ENCODE measurements at regions not wholly inside any gene's neighbourhood (a gene's known extent, or its start where the extent isn't known, plus 50 kb on each side); places are given as distances from the start of the nearest gene placed in this dataset.

- BruUV-seq (replicated peaks) = no TSS peak
- H3K4me1 ChIP-seq (ENCODE audit: control insufficient read depth in 1 of 2, insufficient read depth in 2 of 2, low read length in 2 of 2) = no peaks in the 10 kb centered on the region
- H4K20me1 ChIP-seq (ENCODE audit: insufficient read depth) = no peaks in the 10 kb centered on the region
- no peaks in the 10 kb centered on the region for H3K9me2 ChIP-seq (ENCODE audit: insufficient read depth)
- H3K27ac ChIP-seq (ENCODE audit: low read depth, low read length) = no peak overlapping the region
- H3K36me3 ChIP-seq (ENCODE audit: control insufficient read depth in 1 of 2, insufficient read depth in 2 of 2, low read length in 2 of 2) = no peaks in the 10 kb centered on the region
- no peak overlapping the region for H3K9ac ChIP-seq (ENCODE audit: low read length)
- H3K27me3 ChIP-seq (ENCODE audit: insufficient read depth, low read length) = no peaks in the 10 kb centered on the region
- RAD21 ChIA-PET (ENCODE audit: low non-redundant PET in 1 of 2, low total read pairs in 2 of 2, uncharacterized antibody in 2 of 2, unreplicated experiment in 2 of 2) = no interaction called here
- no peak for ATAC-seq
- H3K9me3 ChIP-seq (ENCODE audit: control insufficient read depth in 1 of 2, insufficient read depth in 1 of 2, low read depth in 1 of 2, low read length in 2 of 2) = peaks cover 11 to 30% of the 10 kb centered on the region in 2 experiments; a peak in 3 of 4 replicates
- CTCF ChIA-PET = no interaction called here
- H3K4me2 ChIP-seq (ENCODE audit: low read length) = no peak overlapping the region
- no peak for TF ChIP-seq EZH2 (IDR thresholded peaks at IDR 0.05)
- no peak for TF ChIP-seq SIN3A (IDR thresholded peaks at IDR 0.05; ENCODE audit: low read depth)
- TF ChIP-seq, protein P1, sequence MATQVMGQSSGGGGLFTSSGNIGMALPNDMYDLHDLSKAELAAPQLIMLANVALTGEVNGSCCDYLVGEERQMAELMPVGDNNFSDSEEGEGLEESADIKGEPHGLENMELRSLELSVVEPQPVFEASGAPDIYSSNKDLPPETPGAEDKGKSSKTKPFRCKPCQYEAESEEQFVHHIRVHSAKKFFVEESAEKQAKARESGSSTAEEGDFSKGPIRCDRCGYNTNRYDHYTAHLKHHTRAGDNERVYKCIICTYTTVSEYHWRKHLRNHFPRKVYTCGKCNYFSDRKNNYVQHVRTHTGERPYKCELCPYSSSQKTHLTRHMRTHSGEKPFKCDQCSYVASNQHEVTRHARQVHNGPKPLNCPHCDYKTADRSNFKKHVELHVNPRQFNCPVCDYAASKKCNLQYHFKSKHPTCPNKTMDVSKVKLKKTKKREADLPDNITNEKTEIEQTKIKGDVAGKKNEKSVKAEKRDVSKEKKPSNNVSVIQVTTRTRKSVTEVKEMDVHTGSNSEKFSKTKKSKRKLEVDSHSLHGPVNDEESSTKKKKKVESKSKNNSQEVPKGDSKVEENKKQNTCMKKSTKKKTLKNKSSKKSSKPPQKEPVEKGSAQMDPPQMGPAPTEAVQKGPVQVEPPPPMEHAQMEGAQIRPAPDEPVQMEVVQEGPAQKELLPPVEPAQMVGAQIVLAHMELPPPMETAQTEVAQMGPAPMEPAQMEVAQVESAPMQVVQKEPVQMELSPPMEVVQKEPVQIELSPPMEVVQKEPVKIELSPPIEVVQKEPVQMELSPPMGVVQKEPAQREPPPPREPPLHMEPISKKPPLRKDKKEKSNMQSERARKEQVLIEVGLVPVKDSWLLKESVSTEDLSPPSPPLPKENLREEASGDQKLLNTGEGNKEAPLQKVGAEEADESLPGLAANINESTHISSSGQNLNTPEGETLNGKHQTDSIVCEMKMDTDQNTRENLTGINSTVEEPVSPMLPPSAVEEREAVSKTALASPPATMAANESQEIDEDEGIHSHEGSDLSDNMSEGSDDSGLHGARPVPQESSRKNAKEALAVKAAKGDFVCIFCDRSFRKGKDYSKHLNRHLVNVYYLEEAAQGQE (IDR thresholded peaks at IDR 0.05; ENCODE audit: low read depth) = no peak
- TF ChIP-seq JUND (IDR thresholded peaks at IDR 0.05) = no peak
- TF ChIP-seq, protein P2, sequence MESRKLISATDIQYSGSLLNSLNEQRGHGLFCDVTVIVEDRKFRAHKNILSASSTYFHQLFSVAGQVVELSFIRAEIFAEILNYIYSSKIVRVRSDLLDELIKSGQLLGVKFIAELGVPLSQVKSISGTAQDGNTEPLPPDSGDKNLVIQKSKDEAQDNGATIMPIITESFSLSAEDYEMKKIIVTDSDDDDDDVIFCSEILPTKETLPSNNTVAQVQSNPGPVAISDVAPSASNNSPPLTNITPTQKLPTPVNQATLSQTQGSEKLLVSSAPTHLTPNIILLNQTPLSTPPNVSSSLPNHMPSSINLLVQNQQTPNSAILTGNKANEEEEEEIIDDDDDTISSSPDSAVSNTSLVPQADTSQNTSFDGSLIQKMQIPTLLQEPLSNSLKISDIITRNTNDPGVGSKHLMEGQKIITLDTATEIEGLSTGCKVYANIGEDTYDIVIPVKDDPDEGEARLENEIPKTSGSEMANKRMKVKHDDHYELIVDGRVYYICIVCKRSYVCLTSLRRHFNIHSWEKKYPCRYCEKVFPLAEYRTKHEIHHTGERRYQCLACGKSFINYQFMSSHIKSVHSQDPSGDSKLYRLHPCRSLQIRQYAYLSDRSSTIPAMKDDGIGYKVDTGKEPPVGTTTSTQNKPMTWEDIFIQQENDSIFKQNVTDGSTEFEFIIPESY (IDR thresholded peaks at IDR 0.05; ENCODE audit: extremely low read depth, insufficient replicate concordance, low read length) = no peak
- no peak for TF ChIP-seq POLR2A (IDR thresholded peaks at IDR 0.05; ENCODE audit: borderline replicate concordance, extremely low read depth, insufficient read depth, insufficient read length)
- TF ChIP-seq FOSL1 (IDR thresholded peaks at IDR 0.05; ENCODE audit: low read depth) = no peak
- TF ChIP-seq SRF (IDR thresholded peaks at IDR 0.05; ENCODE audit: low read depth) = no peak
- no peak for TF ChIP-seq POLR2AphosphoS5 (IDR thresholded peaks at IDR 0.05; ENCODE audit: low read depth, low read length)
- no peak for TF ChIP-seq ZFX (IDR thresholded peaks at IDR 0.05)
- TF ChIP-seq, protein P3, sequence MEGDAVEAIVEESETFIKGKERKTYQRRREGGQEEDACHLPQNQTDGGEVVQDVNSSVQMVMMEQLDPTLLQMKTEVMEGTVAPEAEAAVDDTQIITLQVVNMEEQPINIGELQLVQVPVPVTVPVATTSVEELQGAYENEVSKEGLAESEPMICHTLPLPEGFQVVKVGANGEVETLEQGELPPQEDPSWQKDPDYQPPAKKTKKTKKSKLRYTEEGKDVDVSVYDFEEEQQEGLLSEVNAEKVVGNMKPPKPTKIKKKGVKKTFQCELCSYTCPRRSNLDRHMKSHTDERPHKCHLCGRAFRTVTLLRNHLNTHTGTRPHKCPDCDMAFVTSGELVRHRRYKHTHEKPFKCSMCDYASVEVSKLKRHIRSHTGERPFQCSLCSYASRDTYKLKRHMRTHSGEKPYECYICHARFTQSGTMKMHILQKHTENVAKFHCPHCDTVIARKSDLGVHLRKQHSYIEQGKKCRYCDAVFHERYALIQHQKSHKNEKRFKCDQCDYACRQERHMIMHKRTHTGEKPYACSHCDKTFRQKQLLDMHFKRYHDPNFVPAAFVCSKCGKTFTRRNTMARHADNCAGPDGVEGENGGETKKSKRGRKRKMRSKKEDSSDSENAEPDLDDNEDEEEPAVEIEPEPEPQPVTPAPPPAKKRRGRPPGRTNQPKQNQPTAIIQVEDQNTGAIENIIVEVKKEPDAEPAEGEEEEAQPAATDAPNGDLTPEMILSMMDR (IDR thresholded peaks at IDR 0.05 in 2 of 3, conservative IDR thresholded peaks at IDR 0.05 in 1 of 3; ENCODE audit: borderline replicate concordance in 1 of 3, insufficient read depth in 1 of 3, low read depth in 2 of 3, low read length in 2 of 3) = no peak
- TF ChIP-seq SP1 (IDR thresholded peaks at IDR 0.05; ENCODE audit: low read depth) = no peak
- no peak for TF ChIP-seq YY1 (IDR thresholded peaks at IDR 0.05; ENCODE audit: extremely low read depth, insufficient replicate concordance, low read depth, low read length)
- TF ChIP-seq, protein P4, sequence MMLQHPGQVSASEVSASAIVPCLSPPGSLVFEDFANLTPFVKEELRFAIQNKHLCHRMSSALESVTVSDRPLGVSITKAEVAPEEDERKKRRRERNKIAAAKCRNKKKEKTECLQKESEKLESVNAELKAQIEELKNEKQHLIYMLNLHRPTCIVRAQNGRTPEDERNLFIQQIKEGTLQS (IDR thresholded peaks at IDR 0.05) = no peak
- DNase-seq (ENCODE audit: low read depth, low spot score) = no peak
- intact Hi-C loops (cut with micrococcal nuclease) = no loop called here
- POLR2A ChIA-PET = no interaction called here
- H3K79me2 ChIP-seq (ENCODE audit: insufficient read depth, low read length) = no peaks in the 10 kb centered on the region
- H2AFZ ChIP-seq (ENCODE audit: low read depth, low read length, poor library complexity, severe bottlenecking) = no peak overlapping the region
- H3K4me3 ChIP-seq (replicated peaks in 1 of 2; ENCODE audit: low read depth in 1 of 2, low read length in 2 of 2) = no peak overlapping the region
These were observed 995.1 kb upstream of the DDX18 start for GRCh38 chr2:116819355-116819754.
